B cell (primary cell): ENCODE measurements at regions not wholly inside any gene's neighbourhood (a gene's known extent, or its start where the extent isn't known, plus 50 kb on each side); places are given as distances from the start of the nearest gene placed in this dataset.

Experiments
- EZH2 ChIP-seq: IDR thresholded peaks from 2 replicates; pipeline ENCODE4 v1.6.1; 2012; ENCODE audit warnings: borderline replicate concordance, low read depth, mild to moderate bottlenecking, moderate library complexity, low read length; ENCODE audit not compliant: insufficient read depth, poor library complexity, severe bottlenecking
- TF ChIP-seq, protein P1 (sequence below): fragments of 200-600 bp; IDR thresholded peaks from one replicate; pipeline ENCODE4 v1.8.0; 2022; ENCODE audit warnings: antibody characterized with exemption, mild to moderate bottlenecking

DNA sequence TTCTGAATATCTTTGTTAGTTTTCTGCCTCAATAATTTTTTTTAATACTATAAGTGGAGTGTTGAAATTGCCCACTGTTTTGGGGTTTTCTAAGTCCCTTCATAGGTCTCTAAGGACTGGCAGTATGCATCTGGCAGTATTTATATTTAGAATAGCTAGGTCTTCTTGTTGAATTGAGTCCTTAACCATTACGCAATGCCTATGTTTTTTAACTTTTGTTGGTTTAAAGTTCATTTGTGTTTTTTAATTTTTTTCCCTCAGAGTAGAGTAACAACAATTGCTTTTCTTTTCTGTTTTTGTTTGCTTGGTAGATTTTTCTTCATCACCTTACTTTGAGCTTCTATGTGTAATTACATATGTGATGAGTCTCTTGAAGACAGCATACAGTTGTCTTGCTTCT is 375.9 kb upstream of the EYS start:
- TF ChIP-seq, protein P1, sequence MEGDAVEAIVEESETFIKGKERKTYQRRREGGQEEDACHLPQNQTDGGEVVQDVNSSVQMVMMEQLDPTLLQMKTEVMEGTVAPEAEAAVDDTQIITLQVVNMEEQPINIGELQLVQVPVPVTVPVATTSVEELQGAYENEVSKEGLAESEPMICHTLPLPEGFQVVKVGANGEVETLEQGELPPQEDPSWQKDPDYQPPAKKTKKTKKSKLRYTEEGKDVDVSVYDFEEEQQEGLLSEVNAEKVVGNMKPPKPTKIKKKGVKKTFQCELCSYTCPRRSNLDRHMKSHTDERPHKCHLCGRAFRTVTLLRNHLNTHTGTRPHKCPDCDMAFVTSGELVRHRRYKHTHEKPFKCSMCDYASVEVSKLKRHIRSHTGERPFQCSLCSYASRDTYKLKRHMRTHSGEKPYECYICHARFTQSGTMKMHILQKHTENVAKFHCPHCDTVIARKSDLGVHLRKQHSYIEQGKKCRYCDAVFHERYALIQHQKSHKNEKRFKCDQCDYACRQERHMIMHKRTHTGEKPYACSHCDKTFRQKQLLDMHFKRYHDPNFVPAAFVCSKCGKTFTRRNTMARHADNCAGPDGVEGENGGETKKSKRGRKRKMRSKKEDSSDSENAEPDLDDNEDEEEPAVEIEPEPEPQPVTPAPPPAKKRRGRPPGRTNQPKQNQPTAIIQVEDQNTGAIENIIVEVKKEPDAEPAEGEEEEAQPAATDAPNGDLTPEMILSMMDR = no peak
- TF ChIP-seq EZH2 = no peak
